GM21619 (cell line): ENCODE measurements at regions not wholly inside any gene's neighbourhood (a gene's known extent, or its start where the extent isn't known, plus 50 kb on each side); places are given as distances from the start of the nearest gene placed in this dataset.
A peak's percentile ranks its signal among the peaks of the same experiment; 100 is the strongest.
"Not testable (repeated sequence)": the region's sequence is repeated elsewhere in the genome, so short reads cannot be mapped to it uniquely, and the experiment has no call there.

Experiments
- ATAC-seq: cut with Tn5 transposase; IDR thresholded peaks from one replicate; pipeline ENCODE4 v1.9.1; 2021; ENCODE audit not compliant: unreplicated experiment

- no peak for ATAC-seq
Observed at GRCh38 chr3:102682741-102683140, 247.9 kb downstream of the ZPLD1 start.

GRCh38 chr3:102686792-102687191, 252.0 kb downstream of the ZPLD1 start:
- no peak for ATAC-seq

DNA sequence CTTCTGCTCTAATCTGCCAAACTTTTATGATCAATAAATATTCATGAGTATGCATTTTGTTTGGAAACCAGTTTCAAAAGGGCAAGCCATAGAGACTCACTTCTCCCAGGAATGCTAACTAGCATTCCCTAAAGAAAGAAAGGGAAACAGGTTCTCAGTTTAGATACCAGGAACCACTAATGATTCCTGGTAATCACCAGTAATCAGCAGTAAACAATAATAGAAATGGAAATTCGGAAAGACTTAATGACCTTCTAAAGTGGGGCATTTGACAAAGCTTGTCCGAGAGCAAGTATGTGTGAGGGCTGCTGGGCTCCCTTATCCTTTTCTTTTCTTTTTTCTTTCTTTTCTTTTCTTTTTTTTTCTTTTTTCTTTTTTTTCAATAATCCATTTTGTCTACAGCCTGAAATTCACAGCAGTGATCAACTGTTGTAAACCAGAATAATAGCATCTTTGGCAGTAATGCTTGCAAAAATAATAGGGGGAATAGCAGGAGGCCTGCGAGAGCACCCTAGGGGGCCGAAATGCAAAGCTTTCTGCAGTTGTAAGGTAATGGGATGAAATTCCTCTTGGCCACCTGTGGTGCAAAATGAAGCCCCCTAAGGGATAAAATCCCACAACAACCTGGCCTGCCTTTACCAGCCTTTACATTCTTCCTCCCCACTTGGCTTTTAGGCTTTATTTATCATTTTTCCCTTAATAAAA, 253.2 kb downstream of the ZPLD1 start:
- no peak for ATAC-seq

GRCh38 chr3:102688556-102688930, 253.7 kb downstream of the ZPLD1 start:
- ATAC-seq, result no peak

GRCh38 chr3:102691507-102691906, 256.7 kb downstream of the ZPLD1 start:
- ATAC-seq, result no peak

GRCh38 chr3:102699104-102699818, 264.4 kb downstream of the ZPLD1 start:
- no peak for ATAC-seq

GRCh38 chr3:102699819-102700140, 265.0 kb downstream of the ZPLD1 start:
- ATAC-seq, result no peak

- no peak for ATAC-seq
Observed at GRCh38 chr3:102712896-102713295, 278.1 kb downstream of the ZPLD1 start.

DNA sequence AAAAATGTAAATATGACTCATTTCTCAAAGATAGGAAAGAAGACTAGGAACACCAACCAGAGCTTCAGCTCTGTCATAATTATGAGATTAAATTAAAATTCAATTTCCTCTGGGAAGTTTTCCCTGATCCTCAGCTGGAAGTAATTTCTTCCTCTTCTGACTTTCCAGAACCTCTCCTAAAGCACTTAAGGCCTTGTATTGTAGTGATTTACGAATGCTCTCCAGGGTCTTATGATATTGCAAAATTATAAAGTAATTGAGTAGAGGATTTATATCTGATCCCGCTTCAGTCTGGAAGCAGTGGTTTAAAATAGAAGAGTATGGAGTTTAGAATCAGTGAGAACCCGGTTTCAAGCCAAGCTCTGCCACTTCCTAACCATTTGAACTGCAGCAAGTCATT, 279.8 kb downstream of the ZPLD1 start:
- ATAC-seq, result peak; percentile 13

- peak; percentile 97 for ATAC-seq
Observed at GRCh38 chr3:102715030-102715697, 280.3 kb downstream of the ZPLD1 start.

- ATAC-seq, result no peak
Observed at GRCh38 chr3:102718651-102719050, 283.8 kb downstream of the ZPLD1 start.

GRCh38 chr3:102722317-102722716, 287.5 kb downstream of the ZPLD1 start:
- ATAC-seq, result no peak

- no peak for ATAC-seq
Observed at GRCh38 chr3:102727340-102727739, 292.5 kb downstream of the ZPLD1 start.

- not testable (repeated sequence) for ATAC-seq
Observed at GRCh38 chr3:102732581-102732980, 297.8 kb downstream of the ZPLD1 start.

GRCh38 chr3:102733791-102734563, 299.2 kb downstream of the ZPLD1 start:
- ATAC-seq, result no peak

DNA sequence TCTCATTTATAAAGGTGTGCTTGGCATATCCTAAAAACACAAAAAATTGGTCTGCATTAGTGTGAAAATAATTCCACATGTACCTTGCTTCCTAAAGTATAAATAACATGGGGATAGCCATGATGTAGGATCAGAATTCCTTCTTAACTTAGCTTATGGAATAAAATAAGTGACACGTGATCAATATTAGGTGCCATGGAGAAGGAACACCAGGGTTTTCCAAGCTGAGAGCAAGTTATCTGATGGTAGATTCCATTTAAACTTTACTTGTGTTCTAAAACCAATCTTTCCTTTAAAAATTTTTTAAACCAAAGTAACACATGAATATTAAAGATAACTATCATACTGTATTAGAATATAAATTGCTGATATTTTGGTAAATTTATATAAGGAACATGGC, 300.5 kb downstream of the ZPLD1 start:
- no peak for ATAC-seq

DNA sequence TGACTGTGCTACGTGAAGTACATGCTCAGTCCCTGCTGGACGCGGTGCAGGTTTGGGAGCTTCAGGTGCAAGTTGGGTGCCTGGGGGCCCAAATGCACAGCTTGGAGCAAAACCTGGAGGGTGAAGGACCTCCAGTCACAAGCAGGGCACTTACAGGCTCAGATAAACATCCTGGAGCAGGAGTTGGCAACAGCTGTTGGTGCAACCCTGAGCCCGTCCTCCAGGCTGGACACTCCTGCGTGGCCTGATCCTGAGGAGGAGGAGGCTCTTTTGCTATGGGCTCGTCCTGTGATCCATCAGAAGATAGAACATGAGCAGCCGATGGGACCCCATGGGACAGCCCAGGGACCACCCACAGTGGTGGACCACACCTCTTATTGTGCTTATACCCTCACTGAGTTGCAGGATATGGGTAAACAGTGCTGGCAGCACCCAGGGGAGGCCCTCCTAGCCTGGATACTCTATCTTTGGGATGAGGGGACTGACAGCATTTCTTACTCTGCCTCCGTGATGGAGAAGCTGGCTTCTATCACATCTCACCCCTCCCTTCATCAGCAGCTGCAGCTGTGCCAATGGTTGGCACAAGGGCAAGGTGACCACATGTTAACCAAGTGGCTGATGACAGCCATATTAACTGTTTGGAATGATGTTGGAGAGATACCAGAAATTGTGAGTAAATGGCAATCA, 301.6 kb downstream of the ZPLD1 start:
- ATAC-seq, result no peak

- no peak for ATAC-seq
Observed at GRCh38 chr3:102736975-102737304, 302.1 kb downstream of the ZPLD1 start.

GRCh38 chr3:102737353-102737752, 302.5 kb downstream of the ZPLD1 start:
- ATAC-seq, result no peak

DNA sequence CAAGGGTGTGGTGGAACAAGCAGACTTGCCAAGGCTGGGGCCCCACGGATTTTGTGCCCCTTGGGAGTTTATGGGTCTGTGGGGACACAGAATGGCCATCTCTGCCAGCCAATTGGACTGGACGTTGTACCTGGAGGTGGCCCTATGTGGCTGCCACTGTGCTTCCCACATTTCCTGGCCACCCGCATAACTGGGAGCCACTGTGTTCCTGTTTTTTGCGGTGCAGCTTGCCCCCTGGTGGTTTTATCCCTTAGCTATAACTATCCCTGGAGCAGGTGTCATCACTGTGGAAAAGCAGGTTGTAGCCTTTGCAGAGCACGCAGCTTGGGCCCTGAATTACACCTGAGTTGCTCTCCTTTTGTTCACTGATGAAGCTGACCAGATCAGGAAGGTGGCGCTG, 306.3 kb downstream of the ZPLD1 start:
- no peak for ATAC-seq

DNA sequence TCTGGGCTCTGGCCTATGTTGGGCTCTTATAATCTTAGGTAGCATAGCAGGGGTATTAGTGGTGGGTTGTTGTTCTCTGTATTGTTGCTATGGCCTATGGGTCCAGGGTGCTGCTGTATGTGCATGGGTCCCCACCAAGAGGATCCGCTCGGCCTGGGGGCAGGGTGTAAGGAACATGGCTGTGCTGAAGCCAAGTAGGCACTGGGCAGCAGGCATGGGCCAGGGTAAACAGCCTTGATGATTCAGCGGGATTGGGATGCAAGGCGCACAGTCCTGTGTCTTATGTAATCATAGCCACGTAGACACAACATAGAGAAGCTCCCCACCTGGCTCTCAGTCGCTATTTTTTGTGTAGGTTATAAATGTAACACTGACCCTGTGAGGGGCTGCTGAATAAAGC, 306.9 kb downstream of the ZPLD1 start:
- no peak for ATAC-seq
